SIG-M5 (cell line): ENCODE measurements at regions not wholly inside any gene's neighbourhood (a gene's known extent, or its start where the extent isn't known, plus 50 kb on each side); places are given as distances from the start of the nearest gene placed in this dataset.

ENCODE experiments used
- DNase-seq: peaks from one replicate; lab custom pipeline; 2025; lab: John Stamatoyannopoulos, UW

DNA sequence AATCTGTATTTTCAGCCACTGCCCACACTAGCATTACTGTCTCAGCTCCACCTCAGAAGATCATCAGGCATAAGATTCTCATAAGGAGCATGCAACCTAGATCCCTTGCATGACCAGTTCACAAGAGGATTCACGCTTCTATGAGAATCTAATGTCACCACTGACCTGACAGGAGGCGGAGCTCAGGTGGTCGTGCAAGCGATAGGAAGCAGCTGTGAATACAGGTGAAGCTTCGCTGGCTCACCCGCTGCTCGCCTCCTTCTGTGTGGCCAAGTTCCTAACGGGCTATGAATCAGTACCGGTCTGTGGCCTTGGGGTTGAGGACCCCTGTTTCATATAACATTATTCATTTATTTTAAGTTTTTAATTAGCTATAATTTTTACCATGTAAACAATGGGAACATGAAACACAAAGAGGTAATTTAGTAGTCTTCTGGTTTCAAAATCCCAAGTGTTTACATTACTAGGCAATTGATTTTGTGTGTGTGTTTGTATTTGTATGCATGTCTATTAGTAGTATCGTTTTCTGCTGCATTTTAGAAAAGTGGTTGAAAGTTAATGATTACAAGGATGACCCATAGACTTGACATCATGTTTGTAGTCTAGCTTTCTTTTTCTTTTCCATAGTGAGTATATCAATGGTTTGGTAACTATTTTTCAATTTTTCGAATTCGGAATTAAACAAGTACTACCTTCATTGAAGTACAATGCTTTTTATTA, 159.4 kb downstream of the TENT4A start:
- no peak for DNase-seq

DNA sequence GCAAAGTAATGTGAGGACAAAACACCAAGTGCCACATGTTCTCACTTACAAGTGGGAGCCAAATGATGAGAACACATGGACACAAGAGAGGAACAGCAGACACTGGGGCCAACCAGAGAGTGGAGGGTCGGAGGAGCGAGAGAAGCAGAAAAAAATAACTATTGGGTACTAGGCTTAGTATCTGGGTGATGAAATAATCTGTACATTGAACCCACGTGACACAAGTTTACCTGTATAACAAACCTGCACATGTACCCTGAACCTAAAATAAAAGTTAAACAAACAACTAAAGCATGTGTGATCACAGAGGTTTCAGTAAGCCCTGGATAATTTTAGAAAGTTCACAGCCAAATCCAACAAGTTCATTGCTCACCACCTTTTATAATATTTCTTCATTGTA, 160.1 kb downstream of the TENT4A start:
- no peak for DNase-seq

DNA sequence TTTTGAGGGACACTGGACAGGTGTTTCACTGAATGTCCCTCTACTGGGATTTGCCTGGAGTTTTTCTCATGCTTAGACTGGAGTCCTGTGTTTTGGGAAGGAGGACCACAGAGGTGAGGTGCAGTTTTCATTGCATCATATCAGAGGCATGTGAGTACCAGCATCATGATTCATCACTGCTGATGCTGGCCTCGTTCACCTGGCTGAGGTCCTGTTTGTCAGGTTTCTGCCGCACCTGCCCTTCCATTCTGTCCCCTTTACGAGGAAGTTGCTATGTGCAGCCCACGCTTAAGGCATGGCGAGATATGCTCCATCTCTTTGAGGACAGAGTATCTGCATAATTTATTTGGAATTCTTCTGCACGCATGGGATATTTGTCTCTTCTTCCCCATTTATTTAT, 162.1 kb downstream of the TENT4A start:
- no peak for DNase-seq

DNA sequence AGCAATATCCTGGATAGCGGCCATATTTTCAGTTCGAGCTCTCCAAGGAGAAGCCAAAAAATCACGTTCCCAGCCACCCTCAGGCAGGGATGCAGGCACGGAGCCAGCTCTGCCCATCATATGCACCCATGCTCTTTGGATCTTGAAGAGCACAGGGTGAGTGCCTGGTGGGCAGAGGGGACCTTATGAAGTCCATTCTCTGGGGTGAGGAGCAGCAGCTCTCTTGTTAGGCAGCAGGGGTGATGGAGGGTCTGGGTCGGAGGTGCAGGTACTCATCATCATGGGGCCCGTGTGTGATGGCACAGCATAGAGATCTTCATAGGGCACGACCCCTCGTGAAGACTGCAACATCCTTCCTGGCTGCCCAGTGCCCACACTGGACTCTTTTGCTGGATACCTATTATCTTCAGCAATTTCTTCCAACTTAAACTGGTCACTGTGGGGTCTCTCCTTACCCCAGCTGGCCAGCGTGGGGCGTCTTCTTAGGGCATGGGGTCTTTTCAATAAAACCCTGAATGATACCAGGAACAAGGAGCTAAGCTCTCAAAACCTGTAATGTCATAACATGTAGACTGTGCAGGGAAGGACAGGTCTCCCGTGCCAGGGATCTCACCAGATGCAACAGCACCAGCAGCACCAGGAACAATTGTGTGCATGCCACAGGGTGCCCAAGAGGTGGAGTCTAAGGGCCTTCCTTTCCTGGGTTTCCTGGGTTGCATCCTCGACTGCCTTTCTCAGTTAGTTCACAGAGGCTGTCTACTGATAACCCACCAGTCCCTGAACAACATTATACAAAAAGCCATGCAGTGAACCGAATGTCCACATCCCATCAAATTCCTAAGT, 165.0 kb downstream of the TENT4A start:
- no peak for DNase-seq

DNA sequence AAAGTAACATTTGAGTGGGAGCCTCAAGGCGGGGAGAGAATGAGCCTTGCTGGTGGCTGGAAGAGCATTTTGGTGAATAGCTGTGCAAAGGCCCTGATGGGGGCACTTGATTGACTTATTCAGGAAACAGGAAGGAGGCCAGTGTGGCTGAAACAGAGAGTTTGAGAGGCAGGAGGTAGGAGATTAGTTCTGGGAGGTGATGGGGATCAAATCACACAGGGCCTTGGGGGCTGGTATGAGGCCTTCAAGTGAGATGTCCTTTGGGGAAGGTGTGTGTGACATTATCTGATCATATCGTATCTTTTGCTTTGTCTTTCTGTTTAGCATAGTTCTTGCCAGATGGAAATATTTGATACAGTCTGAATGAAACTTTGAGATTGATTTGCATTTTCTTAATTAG, 172.3 kb downstream of the TENT4A start:
- no peak for DNase-seq

DNA sequence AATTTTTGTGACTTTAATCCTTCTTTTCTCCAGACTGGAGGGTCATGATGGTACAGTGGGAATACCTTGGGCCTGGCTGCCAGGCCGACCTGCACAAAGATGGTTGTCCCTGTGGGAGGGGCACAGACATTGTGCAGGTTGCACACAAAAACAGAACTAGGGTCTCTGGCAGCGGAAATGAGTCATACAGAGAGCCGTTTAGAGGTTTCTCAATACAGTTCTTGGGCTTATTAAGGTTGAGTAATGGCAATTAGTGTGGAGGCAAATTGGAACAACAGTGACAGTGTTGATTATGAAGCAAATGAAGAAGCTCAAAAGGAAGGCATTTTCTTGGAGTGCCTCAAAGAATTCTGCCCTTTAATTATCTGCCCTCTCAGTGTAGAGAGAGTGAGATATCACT, 173.6 kb downstream of the TENT4A start:
- DNase-seq, result no peak

DNA sequence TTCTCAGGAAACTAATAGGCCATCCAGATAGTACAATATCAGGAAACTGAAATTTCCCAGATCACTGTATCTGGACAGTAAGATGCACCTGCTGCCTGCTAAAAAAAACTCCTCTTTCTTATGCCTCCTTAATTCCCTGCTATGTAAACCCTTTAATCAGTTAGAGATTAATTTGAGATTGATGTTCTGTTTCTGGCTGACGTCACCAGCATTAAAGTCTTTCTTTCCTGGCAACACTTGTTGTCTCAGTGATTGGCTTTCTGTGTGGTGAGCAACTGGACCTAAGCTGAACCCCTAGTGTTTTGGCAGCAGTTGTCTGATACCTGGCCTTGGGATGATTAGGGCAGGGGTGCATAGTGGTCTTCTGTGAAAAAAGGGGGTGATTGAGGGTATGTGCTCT, 175.8 kb downstream of the TENT4A start:
- no peak for DNase-seq

DNA sequence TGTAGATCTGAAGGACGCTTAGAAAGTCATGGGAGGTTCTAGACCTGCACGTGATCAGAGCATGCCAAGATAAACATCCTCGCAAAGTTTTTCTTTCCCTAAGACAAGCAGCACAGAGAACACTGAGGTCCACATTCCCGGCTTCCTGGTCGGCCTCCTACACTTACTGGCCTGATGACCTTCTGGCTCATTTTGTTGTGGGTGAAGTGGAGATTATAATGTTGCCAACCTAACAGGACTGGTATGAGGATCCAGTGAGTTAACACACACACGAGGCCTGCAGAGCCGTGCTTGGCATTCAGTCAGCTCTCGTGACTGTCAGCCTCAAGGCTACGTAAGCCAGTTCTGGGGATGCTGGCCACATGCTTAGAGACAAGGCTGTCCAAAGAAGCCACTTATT, 186.0 kb downstream of the TENT4A start:
- DNase-seq, result no peak

DNA sequence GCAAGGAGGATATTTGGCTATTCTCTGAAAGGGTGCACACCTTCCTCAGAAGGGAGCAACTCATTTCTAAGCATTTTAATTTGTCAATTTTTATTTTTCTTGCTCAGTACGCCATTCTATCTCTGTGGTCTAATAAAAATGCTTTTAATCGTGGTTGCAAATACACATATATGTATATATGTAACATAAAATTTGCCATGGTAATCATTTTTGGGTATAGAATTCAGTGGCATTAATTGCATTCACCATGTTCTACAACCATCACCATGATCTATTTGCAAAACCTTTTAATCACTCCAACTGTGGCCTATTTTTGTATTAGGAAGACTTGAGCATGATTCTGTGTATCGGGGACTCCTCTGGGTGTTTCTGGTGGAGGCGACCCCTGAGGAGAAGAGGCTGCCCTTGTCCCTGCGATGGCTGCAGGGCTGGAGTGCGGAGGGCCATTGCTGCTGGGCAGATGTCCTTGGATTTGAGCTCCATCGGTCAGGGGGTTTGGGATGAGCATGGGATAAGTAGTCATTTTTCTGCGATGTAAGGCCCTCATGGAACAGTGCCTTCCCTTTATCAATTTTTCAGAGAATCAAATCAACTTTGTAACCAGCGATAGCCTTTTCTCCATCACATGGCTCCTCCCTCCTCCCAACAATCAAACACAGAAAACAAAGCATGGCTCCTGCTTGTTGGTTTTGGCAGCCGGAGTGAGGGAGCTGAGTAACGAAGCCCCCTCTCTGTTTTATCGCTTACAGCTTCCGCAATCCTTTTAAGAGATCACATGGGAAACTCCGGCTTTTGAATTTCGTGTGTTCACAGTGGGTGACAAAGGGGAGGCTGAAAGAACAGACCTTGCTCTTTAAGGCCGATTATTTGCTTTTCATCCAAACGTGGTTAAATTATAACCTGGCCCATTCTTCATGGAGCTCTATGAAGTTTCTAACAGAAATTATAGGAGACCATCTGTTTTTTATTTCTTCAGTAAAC, 187.3 kb downstream of the TENT4A start:
- DNase-seq, result no peak

DNA sequence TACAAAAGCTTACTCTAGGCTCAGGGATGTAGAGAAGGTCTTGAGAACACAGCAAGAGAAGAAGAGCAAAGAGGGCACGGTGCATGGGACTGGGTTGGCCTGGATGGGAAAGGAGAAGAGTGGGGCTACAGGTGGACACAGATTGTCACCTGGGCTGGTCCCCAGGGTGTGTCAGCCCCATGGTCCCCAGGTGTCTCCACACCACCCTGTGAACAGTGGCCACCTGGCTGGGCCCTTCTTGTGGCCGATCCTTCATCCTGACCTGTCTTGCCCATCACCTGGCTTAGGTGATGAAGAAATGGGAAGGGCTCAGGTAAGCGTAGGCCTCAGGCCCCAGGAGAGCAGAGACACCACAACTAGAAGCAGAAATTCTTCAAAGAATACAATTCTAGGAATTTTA, 188.9 kb downstream of the TENT4A start:
- DNase-seq, result no peak

DNA sequence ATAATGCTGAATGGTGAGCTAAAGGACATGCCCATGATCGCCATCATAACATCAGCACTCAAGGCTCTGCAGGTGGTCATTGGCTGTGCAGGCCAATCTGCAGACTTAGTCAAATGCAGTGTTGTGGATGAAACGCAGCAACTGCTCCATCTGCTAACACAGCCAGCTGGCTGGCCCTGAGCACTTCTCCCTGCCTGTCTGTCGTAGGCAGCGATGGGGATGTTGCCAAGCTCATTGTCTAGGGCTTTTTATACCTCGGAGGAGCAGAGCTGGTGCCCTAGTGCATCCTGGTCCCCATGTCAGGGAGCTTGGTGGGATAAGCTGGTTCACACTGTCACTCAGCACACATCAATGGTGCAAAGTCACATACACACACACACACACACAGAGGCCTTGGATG, 189.4 kb downstream of the TENT4A start:
- no peak for DNase-seq

DNA sequence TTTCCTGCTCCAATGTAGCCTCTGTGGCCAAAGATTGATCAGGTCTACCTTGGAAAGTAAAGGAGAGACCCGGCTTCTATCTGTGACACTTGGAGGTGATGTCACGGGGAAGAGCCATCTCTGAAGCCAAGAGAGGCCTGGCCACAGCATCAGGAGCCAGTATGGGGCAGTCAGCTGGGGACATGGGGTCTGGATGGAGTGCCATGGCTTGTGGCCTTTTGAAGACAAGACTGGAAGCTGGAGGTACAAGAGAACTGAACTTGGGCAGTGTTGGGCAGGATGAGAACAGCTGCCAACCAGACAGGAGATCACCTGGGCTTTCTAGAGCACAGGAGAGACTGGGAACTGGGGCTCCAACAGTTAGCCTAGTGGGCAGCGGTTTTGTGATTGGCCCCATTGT, 190.7 kb downstream of the TENT4A start:
- DNase-seq, result no peak

DNA sequence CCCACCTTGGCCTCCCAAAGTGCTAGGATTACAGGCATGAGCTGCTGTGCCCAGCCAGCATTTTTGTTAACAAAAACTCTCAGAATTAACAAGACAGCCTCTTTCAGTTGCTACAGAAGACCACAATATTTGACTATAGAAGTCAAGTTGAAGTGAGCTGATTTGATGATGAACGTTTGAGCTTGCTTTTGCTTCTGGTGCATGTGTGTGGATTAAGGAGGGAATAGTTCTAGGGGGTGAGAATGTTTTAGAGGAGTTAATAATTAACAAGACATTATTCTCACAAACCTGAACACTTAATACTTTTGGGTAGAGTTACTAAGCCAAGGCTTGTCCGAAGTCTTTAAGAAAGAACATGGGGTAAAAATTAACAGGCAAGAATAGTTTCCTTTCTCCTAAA, 191.6 kb downstream of the TENT4A start:
- DNase-seq, result no peak

DNA sequence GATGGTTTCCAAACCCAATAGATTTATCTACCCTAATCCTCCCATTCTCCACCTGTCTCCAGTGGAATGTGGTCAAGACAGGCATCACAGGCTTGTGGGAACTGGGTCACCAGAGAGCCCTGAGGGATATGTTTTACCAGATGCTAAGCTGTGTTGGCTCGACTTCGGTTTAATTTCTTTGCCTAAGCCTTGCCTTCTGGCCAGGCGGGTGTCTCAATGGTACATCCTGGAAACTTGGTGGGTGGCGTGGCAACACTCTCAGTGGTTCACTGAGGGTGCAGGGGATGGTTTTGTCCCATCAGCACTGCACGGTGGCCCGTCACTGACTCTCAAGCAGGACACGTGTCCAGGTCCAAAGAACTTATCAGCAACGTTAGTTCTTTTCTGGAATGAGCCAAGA, 192.2 kb downstream of the TENT4A start:
- no peak for DNase-seq

DNA sequence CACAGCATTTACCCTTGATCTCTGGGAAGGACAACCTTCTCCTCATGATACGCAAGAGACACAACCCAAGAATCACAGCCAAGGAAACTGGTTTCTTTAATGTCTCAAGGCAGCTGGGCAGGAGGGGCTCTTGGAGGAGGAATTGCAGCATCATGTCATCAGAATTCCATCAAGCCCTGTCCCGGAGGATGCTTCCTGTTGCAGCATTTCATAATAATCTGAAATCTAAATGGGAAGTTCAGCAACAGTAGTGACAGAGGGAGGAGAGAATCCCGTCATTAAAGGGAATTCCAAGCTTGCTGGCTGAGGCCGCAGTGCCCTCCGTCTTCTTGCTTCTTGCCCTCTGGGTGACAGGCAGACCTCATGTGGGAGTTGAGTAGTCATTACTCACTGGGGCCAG, 192.7 kb downstream of the TENT4A start:
- no peak for DNase-seq

DNA sequence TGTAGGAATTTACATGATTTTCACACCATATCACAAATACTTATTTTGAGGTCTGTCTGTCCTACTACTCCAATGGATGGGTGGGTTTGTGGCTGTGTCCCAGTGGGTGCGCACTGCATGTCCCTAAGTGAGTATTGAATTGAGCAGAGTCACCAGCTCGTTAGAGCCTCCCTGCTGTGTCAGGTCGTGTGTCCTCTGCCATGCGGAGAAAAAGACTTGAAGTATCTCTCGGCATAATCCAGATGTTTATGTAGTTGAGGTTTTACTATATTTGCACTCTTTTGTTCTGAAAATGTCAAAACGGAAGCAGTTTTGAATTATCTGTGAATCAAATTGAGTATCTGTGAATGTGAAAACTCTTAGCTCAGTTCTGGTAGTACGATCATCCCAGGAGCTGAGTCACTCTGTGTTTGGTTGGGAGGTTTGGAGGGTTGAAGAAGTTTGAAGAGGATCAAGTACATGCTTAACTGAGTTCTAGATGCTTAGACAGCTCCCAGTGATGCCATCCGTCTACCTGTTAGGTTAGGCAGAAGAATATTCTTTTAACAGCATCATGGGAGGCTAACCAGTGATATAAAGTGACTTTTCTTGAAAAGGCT, 194.2 kb downstream of the TENT4A start:
- no peak for DNase-seq

DNA sequence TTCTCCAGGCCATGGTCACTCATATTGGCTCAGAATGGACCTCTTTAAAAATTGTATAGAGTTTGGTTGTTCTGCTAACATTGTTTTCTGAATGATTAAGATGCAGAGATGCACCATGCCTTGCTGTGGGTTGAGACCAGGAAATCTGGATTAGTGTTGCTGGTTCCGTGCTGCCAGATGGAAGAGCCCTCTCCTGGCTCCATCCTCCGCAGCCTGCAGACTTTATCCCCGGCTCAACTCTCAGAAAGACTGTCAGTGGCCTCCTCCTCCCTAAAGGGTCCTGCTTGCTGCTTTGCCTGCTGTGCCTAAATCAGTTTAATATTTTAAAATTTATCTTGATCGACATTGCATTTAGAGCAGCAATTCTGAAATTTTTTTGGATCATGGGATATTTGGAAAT, 196.7 kb downstream of the TENT4A start:
- DNase-seq, result no peak

DNA sequence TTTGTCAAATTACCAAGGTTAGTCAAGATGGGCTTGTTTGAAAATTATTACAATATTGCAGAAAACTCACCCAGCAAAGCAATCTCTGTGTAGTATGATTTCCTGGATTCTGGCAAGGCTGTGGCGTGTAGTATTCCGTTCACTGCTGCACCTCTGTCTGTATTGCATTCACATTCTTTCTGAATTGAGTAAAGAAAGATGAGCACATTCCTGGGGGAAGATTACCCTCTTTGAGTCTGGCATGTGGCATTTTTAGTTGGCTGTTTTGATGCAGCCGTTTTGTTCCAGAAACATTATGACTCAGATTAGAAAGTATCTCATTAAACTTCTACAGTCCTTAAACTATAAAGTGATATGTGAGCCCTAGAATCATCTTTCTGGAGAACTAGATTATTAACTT, 197.7 kb downstream of the TENT4A start:
- no peak for DNase-seq

DNA sequence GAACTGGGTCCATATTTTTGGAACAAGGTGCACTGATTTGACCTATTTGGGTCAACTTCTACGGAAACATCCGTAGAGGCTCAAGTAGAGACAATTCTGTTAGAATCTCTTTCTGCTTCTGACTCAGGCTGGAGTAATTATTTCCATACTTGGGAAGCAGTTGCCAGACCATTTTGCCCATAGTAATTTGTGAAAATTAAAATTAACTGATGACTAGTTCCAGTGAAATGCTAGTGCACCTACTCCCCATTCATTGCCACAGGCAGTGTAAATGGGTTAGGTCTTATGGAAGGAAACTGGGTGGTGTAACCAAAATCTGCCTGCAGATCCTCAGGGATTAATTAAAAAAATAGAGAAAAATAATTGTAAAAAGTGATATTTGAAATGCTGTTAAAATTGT, 201.1 kb downstream of the TENT4A start:
- DNase-seq, result no peak

DNA sequence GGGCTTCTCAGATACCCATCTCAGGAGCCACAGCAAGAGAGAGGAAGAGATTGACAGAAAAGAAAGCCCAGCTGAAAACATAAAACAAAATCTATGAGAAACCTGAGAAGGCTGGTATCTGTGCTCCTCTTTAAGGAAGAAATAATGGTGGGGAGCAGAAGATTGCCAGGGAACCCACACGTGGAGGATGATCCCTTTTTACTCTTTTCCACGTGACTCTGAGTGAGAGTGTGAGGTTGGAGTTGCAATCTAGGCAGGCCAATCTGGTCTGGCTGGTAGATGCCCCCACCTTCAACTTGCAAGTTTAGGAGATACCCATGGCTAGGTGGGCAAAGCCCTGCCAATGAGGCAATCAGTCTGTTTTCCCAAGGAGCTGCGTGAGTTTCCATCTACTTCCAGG, 202.3 kb downstream of the TENT4A start:
- DNase-seq, result no peak

DNA sequence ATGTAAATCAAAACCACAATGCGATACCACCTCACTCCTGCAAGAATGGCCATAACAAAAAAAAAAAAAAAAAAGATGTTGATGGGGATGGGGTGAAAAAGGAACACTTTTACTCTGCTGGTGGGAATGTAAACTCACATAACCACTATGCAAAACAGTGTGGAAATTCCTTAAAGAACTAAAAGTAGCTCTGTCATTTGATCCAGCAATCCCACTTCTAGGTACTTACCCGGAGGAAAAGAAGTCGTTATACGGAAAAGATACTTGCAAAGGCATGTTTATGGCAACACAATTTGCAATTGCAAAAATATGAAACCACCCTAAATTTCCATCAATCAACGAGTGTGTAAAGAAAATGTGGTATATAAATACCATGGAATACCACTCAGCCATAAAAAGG, 205.0 kb downstream of the TENT4A start:
- DNase-seq, result no peak

DNA sequence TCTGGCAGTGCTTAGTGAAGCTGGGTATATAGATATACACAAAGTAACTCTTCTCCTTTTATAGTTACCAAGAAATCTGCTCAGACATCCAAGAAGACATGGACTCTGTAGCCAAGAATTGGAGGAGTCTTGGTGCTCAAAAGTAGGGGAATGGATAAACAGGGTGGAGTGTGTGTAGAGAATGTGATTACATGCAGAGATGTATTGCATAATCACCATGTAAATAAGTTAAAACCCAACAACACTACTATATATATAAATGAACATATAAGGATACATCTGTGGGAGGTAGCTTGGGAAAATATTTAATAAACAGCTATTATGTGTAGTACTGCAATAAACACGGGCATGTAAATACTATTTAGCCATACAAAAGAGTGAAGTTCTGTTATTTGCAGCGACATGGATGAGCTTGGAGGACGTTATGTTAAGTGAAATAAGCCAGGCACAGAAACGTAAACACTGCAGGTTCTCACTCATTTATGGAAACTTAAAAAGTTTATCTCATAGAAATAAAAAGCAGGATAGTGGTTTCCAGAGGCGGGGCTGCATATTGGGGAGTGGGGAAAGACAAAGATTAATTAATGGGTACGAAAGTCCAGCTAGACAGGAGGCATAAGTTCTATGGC, 207.5 kb downstream of the TENT4A start:
- DNase-seq, result no peak
